ENCODE measurements at regions not wholly inside any gene's neighbourhood (a gene's known extent, or its start where the extent isn't known, plus 50 kb on each side); places are given as distances from the start of the nearest gene placed in this dataset.

- DNase-seq = no peak
- no peak for ATAC-seq
- H3K4me3 ChIP-seq = no peak overlapping the region
- TF ChIP-seq CTCF (IDR thresholded peaks at IDR 0.05) = no peak
- H3K36me3 ChIP-seq (ENCODE audit: low read depth) = no peaks in the 10 kb centered on the region
- intact Hi-C loops (cut with DNase I, micrococcal nuclease) = no loop called here
- no peaks in the 10 kb centered on the region for H3K9me3 ChIP-seq
- H3K4me1 ChIP-seq (ENCODE audit: low read depth) = no peaks in the 10 kb centered on the region
Measured at GRCh38 chr13:80599765-80600164, 258.8 kb upstream of the SPRY2 start.

GRCh38 chr13:80598189-80598588 is 257.3 kb upstream of the SPRY2 start:
- intact Hi-C loops (cut with DNase I, micrococcal nuclease) = no loop called here
- DNase-seq (no peak), ATAC-seq (no peak)
- H3K4me3 ChIP-seq = no peak overlapping the region
- no peaks in the 10 kb centered on the region for H3K9me3 ChIP-seq
- no peaks in the 10 kb centered on the region for H3K36me3 ChIP-seq (ENCODE audit: low read depth)
- no peaks in the 10 kb centered on the region for H3K4me1 ChIP-seq (ENCODE audit: low read depth)
- TF ChIP-seq CTCF (IDR thresholded peaks at IDR 0.05) = no peak

GRCh38 chr13:80591976-80592740 is 251.2 kb upstream of the SPRY2 start:
- no peak for DNase-seq
- H3K36me3 ChIP-seq (ENCODE audit: low read depth) = no peaks in the 10 kb centered on the region
- H3K9me3 ChIP-seq = no peaks in the 10 kb centered on the region
- H3K4me1 ChIP-seq (ENCODE audit: low read depth) = no peaks in the 10 kb centered on the region
- no peak for ATAC-seq
- intact Hi-C loops (cut with DNase I, micrococcal nuclease) = no loop called here
- no peak for TF ChIP-seq CTCF (IDR thresholded peaks at IDR 0.05)
- no peak overlapping the region for H3K4me3 ChIP-seq

GRCh38 chr13:80590551-80590950 is 249.6 kb upstream of the SPRY2 start:
- intact Hi-C loops (cut with DNase I, micrococcal nuclease) = no loop called here
- H3K36me3 ChIP-seq (ENCODE audit: low read depth) = no peaks in the 10 kb centered on the region
- no peak for TF ChIP-seq CTCF (IDR thresholded peaks at IDR 0.05)
- ATAC-seq (no peak), DNase-seq (no peak)
- H3K4me1 ChIP-seq (ENCODE audit: low read depth) = no peaks in the 10 kb centered on the region
- no peaks in the 10 kb centered on the region for H3K9me3 ChIP-seq
- no peak overlapping the region for H3K4me3 ChIP-seq

GRCh38 chr13:80586356-80586755 is 245.4 kb upstream of the SPRY2 start:
- Histone ChIP-seq H3K36me3 (ENCODE audit: low read depth) (no peaks in the 10 kb centered on the region), H3K4me3 (no peak overlapping the region), H3K9me3 (no peaks in the 10 kb centered on the region), H3K4me1 (ENCODE audit: low read depth) (no peaks in the 10 kb centered on the region)
- no peak for DNase-seq
- ATAC-seq = no peak
- TF ChIP-seq CTCF (IDR thresholded peaks at IDR 0.05) = no peak
- intact Hi-C loops (cut with DNase I, micrococcal nuclease) = no loop called here

GRCh38 chr13:80585531-80585930 is 244.6 kb upstream of the SPRY2 start:
- no peaks in the 10 kb centered on the region for H3K36me3 ChIP-seq (ENCODE audit: low read depth)
- no peak overlapping the region for H3K4me3 ChIP-seq
- ATAC-seq (no peak), DNase-seq (no peak)
- TF ChIP-seq CTCF (IDR thresholded peaks at IDR 0.05) = no peak
- intact Hi-C loops (cut with DNase I, micrococcal nuclease) = no loop called here
- no peaks in the 10 kb centered on the region for H3K4me1 ChIP-seq (ENCODE audit: low read depth)
- H3K9me3 ChIP-seq = no peaks in the 10 kb centered on the region

All from mucosa of descending colon (tissue), 3 donors.